ENCODE measurements at regions not wholly inside any gene's neighbourhood (a gene's known extent, or its start where the extent isn't known, plus 50 kb on each side); places are given as distances from the start of the nearest gene placed in this dataset.

DNA sequence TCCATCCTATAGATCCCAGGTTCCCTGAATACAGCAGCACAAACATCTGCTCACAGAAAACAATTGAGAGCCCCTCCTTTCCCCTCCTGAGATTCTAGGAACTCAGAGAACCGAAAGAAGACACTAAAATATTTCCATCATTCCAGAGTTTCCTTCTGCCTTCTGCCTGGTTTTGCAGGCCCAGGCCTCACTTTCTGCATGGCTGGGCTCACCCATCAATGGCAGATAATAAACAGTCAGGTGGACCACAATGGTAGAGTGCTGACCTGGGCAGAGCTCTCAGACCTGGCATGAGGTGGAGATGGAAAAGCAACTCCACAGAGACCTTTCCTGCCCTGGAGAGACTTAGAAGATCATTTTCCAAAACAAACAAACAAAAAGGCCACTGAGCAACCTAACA is 389.1 kb downstream of the NXPE2 start:
- no peak overlapping the region for H3K27ac ChIP-seq (ENCODE audit: low read depth in 1 of 2, low read length in 2 of 2)
- TF ChIP-seq, protein P1, sequence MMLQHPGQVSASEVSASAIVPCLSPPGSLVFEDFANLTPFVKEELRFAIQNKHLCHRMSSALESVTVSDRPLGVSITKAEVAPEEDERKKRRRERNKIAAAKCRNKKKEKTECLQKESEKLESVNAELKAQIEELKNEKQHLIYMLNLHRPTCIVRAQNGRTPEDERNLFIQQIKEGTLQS (IDR thresholded peaks at IDR 0.05): no peak
- TF ChIP-seq JUND (IDR thresholded peaks at IDR 0.05) (no peak), GABPA (IDR thresholded peaks at IDR 0.05 in 1 of 2, conservative IDR thresholded peaks at IDR 0.05 in 1 of 2) (no peak), RAD21 (IDR thresholded peaks at IDR 0.05) (no peak), FOXA1 (IDR thresholded peaks at IDR 0.05) (no peak), YY1 (IDR thresholded peaks at IDR 0.05) (no peak), NR2F2 (IDR thresholded peaks at IDR 0.05) (no peak), SP1 (IDR thresholded peaks at IDR 0.05) (no peak), EGR1 (IDR thresholded peaks at IDR 0.05; ENCODE audit: low read depth in 2 of 2) (no peak), TAF1 (conservative IDR thresholded peaks at IDR 0.05) (no peak), RXRA (IDR thresholded peaks at IDR 0.05) (no peak)
- TF ChIP-seq, protein P2, sequence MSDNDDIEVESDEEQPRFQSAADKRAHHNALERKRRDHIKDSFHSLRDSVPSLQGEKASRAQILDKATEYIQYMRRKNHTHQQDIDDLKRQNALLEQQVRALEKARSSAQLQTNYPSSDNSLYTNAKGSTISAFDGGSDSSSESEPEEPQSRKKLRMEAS (IDR thresholded peaks at IDR 0.05): no peak
- TF ChIP-seq, protein P3, sequence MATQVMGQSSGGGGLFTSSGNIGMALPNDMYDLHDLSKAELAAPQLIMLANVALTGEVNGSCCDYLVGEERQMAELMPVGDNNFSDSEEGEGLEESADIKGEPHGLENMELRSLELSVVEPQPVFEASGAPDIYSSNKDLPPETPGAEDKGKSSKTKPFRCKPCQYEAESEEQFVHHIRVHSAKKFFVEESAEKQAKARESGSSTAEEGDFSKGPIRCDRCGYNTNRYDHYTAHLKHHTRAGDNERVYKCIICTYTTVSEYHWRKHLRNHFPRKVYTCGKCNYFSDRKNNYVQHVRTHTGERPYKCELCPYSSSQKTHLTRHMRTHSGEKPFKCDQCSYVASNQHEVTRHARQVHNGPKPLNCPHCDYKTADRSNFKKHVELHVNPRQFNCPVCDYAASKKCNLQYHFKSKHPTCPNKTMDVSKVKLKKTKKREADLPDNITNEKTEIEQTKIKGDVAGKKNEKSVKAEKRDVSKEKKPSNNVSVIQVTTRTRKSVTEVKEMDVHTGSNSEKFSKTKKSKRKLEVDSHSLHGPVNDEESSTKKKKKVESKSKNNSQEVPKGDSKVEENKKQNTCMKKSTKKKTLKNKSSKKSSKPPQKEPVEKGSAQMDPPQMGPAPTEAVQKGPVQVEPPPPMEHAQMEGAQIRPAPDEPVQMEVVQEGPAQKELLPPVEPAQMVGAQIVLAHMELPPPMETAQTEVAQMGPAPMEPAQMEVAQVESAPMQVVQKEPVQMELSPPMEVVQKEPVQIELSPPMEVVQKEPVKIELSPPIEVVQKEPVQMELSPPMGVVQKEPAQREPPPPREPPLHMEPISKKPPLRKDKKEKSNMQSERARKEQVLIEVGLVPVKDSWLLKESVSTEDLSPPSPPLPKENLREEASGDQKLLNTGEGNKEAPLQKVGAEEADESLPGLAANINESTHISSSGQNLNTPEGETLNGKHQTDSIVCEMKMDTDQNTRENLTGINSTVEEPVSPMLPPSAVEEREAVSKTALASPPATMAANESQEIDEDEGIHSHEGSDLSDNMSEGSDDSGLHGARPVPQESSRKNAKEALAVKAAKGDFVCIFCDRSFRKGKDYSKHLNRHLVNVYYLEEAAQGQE (IDR thresholded peaks at IDR 0.05): no peak
- TF ChIP-seq, protein P4, sequence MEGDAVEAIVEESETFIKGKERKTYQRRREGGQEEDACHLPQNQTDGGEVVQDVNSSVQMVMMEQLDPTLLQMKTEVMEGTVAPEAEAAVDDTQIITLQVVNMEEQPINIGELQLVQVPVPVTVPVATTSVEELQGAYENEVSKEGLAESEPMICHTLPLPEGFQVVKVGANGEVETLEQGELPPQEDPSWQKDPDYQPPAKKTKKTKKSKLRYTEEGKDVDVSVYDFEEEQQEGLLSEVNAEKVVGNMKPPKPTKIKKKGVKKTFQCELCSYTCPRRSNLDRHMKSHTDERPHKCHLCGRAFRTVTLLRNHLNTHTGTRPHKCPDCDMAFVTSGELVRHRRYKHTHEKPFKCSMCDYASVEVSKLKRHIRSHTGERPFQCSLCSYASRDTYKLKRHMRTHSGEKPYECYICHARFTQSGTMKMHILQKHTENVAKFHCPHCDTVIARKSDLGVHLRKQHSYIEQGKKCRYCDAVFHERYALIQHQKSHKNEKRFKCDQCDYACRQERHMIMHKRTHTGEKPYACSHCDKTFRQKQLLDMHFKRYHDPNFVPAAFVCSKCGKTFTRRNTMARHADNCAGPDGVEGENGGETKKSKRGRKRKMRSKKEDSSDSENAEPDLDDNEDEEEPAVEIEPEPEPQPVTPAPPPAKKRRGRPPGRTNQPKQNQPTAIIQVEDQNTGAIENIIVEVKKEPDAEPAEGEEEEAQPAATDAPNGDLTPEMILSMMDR (IDR thresholded peaks at IDR 0.05; ENCODE audit: low read depth, low read length, missing input control): no peak
- TF ChIP-seq, protein P5, sequence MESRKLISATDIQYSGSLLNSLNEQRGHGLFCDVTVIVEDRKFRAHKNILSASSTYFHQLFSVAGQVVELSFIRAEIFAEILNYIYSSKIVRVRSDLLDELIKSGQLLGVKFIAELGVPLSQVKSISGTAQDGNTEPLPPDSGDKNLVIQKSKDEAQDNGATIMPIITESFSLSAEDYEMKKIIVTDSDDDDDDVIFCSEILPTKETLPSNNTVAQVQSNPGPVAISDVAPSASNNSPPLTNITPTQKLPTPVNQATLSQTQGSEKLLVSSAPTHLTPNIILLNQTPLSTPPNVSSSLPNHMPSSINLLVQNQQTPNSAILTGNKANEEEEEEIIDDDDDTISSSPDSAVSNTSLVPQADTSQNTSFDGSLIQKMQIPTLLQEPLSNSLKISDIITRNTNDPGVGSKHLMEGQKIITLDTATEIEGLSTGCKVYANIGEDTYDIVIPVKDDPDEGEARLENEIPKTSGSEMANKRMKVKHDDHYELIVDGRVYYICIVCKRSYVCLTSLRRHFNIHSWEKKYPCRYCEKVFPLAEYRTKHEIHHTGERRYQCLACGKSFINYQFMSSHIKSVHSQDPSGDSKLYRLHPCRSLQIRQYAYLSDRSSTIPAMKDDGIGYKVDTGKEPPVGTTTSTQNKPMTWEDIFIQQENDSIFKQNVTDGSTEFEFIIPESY (IDR thresholded peaks at IDR 0.05): no peak
- no peaks in the 10 kb centered on the region for H3K27me3 ChIP-seq (ENCODE audit: control insufficient read depth in 4 of 4, insufficient read depth in 4 of 4, low read length in 3 of 4)
- no peaks in the 10 kb centered on the region for H3K36me3 ChIP-seq (ENCODE audit: control insufficient read depth in 4 of 4, insufficient read depth in 3 of 4, low read depth in 1 of 4, low read length in 3 of 4)
- H3K4me1 ChIP-seq (ENCODE audit: control insufficient read depth in 4 of 4, insufficient read depth in 4 of 4, low read length in 3 of 4): no peaks in the 10 kb centered on the region
- H3K4me3 ChIP-seq (ENCODE audit: low read depth in 1 of 3, low read length in 3 of 3): no peak overlapping the region
- 59% methylated on average over 1 of the region's 1 CpG for WGBS
- DNase-seq (ENCODE audit: low spot score): no peak
- H3K9ac ChIP-seq (ENCODE audit: low read depth in 1 of 2, low read length in 2 of 2): no peak overlapping the region
- peaks cover 5 to 19% (median 8%) of the 10 kb centered on the region in 4 donors for H3K9me3 ChIP-seq (ENCODE audit: control insufficient read depth in 4 of 4, low read length in 3 of 4)

DNA sequence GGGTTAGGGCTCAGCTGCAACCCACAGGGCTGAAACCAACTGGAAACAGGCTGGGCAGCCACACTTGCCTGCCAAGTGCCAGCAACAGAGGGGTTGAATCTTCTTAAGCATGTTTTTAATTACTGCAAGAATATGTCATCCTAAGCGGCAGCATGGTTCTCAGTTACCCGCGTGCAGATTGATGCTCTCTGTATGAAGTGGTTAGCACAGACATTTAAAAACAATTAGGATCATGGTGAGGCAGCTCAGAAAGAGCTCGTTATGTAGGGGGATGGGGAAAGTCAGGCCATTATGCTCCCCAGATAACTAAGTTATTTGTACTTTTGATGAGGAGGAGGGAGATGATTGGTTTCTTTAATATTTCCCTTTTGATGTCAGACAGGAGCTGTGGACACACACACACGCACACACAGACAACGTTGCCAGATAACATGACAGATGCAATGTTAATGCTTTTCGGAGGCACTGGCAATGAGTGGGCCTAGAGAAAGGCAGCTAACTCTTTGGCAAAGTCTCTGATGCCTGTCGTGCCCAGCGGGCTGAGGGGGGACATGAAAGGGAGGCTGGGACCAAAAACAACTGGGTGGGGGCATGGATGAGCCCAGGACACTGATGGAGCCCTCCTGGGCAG is 389.7 kb downstream of the NXPE2 start:
- H3K27me3 ChIP-seq (ENCODE audit: control insufficient read depth in 4 of 4, insufficient read depth in 4 of 4, low read length in 3 of 4): no peaks in the 10 kb centered on the region
- no peak for DNase-seq (ENCODE audit: low spot score)
- no peak overlapping the region for H3K4me3 ChIP-seq (ENCODE audit: low read depth in 1 of 3, low read length in 3 of 3)
- no peak for TF ChIP-seq EGR1 (IDR thresholded peaks at IDR 0.05; ENCODE audit: low read depth in 2 of 2)
- no peaks in the 10 kb centered on the region for H3K4me1 ChIP-seq (ENCODE audit: control insufficient read depth in 4 of 4, insufficient read depth in 4 of 4, low read length in 3 of 4)
- H3K9ac ChIP-seq (ENCODE audit: low read depth in 1 of 2, low read length in 2 of 2): no peak overlapping the region
- no peaks in the 10 kb centered on the region for H3K36me3 ChIP-seq (ENCODE audit: control insufficient read depth in 4 of 4, insufficient read depth in 3 of 4, low read depth in 1 of 4, low read length in 3 of 4)
- WGBS: 69% methylated on average over 9 of the region's 9 CpGs
- H3K27ac ChIP-seq (ENCODE audit: low read depth in 1 of 2, low read length in 2 of 2): no peak overlapping the region
- H3K9me3 ChIP-seq (ENCODE audit: control insufficient read depth in 4 of 4, low read length in 3 of 4): peaks cover 5 to 19% (median 8%) of the 10 kb centered on the region in 4 donors
